Upper lobe of right lung (tissue), 1 donor: ENCODE measurements at regions not wholly inside any gene's neighbourhood (a gene's known extent, or its start where the extent isn't known, plus 50 kb on each side); places are given as distances from the start of the nearest gene placed in this dataset.

Source experiments
- ATAC-seq: fragments of 200-7000 bp; cut with Tn5 transposase; one replicate; pipeline ENCODE4 v1.9.1; 2020; ENCODE audit warnings: mild to moderate bottlenecking, moderate library complexity
- DNase-seq: peaks from one replicate; pipeline ENCODE4 v3.0.0-alpha.2; 2020
- H3K27ac ChIP-seq: fragments of 200-600 bp; one replicate; pipeline ENCODE4 v1.8.0; 2022
- H3K27me3 ChIP-seq: fragments of 200-600 bp; one replicate; pipeline ENCODE4 v1.8.0; 2022; ENCODE audit warnings: mild to moderate bottlenecking
- H3K36me3 ChIP-seq: fragments of 200-600 bp; one replicate; pipeline ENCODE4 v1.8.0; 2022
- H3K4me1 ChIP-seq: fragments of 200-600 bp; one replicate; pipeline ENCODE4 v1.8.0; 2022
- H3K4me3 ChIP-seq: fragments of 200-600 bp; one replicate; pipeline ENCODE4 v1.8.0; 2022; ENCODE audit warnings: mild to moderate bottlenecking
- H3K9me3 ChIP-seq: fragments of 200-600 bp; one replicate; pipeline ENCODE4 v1.8.0; 2022
- intact Hi-C: fragments of 100-400 bp; cut with DNase I; formaldehyde crosslinking; loops from one replicate; pipeline ENCODE4 v1.11.0; 2022
- TF ChIP-seq, protein P1 (sequence below): fragments of 200-600 bp; IDR thresholded peaks from one replicate; pipeline ENCODE4 v1.8.0; 2022; ENCODE audit warnings: antibody characterized with exemption
- donor health status: DM: no; HTN: yes; CAD: no; lungs with severe emphysema.

- H3K4me1 ChIP-seq = no peaks in the 10 kb centered on the region
- H3K9me3 ChIP-seq = no peaks in the 10 kb centered on the region
- no peaks in the 10 kb centered on the region for H3K36me3 ChIP-seq
- no peak overlapping the region for H3K4me3 ChIP-seq
- no peak overlapping the region for H3K27ac ChIP-seq
- intact Hi-C loops = no loop called here
- TF ChIP-seq, protein P1, sequence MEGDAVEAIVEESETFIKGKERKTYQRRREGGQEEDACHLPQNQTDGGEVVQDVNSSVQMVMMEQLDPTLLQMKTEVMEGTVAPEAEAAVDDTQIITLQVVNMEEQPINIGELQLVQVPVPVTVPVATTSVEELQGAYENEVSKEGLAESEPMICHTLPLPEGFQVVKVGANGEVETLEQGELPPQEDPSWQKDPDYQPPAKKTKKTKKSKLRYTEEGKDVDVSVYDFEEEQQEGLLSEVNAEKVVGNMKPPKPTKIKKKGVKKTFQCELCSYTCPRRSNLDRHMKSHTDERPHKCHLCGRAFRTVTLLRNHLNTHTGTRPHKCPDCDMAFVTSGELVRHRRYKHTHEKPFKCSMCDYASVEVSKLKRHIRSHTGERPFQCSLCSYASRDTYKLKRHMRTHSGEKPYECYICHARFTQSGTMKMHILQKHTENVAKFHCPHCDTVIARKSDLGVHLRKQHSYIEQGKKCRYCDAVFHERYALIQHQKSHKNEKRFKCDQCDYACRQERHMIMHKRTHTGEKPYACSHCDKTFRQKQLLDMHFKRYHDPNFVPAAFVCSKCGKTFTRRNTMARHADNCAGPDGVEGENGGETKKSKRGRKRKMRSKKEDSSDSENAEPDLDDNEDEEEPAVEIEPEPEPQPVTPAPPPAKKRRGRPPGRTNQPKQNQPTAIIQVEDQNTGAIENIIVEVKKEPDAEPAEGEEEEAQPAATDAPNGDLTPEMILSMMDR = no peak
- no peaks in the 10 kb centered on the region for H3K27me3 ChIP-seq
- DNase-seq (no peak), ATAC-seq (no peak)
Measured at GRCh38 chr7:114243646-114244045, 171.0 kb upstream of the FOXP2 start.

- H3K4me1 ChIP-seq = no peaks in the 10 kb centered on the region
- intact Hi-C loops = no loop called here
- no peak overlapping the region for H3K27ac ChIP-seq
- no peak overlapping the region for H3K4me3 ChIP-seq
- no peaks in the 10 kb centered on the region for H3K27me3 ChIP-seq
- DNase-seq (no peak), ATAC-seq (no peak)
- TF ChIP-seq, protein P1 = no peak
- no peaks in the 10 kb centered on the region for H3K9me3 ChIP-seq
- H3K36me3 ChIP-seq = no peaks in the 10 kb centered on the region
Measured at GRCh38 chr7:114242992-114243507, 171.6 kb upstream of the FOXP2 start.

DNA sequence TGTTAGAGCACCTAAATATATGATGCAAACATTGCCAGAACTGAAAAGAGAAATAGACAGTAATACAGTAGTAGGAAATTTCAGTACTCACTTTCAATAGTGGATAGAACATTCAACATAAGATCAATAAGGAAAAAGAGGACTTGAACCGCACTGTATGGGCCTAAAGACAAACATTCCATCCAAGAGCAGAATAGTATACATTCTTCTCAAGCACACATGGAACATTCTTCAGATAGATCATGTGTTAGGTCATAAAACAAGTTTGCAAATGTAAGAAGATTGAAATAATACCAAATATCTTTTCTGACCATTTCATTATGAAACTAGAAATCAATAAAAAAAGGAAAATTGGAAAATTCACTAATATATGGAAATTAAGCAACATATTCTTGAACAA, 185.4 kb upstream of the FOXP2 start:
- Histone ChIP-seq H3K4me3 (no peak overlapping the region), H3K9me3 (no peaks in the 10 kb centered on the region), H3K36me3 (no peaks in the 10 kb centered on the region), H3K27ac (no peak overlapping the region), H3K4me1 (no peaks in the 10 kb centered on the region), H3K27me3 (no peaks in the 10 kb centered on the region)
- TF ChIP-seq, protein P1 = no peak
- intact Hi-C loops = no loop called here
- ATAC-seq (no peak), DNase-seq (no peak)

DNA sequence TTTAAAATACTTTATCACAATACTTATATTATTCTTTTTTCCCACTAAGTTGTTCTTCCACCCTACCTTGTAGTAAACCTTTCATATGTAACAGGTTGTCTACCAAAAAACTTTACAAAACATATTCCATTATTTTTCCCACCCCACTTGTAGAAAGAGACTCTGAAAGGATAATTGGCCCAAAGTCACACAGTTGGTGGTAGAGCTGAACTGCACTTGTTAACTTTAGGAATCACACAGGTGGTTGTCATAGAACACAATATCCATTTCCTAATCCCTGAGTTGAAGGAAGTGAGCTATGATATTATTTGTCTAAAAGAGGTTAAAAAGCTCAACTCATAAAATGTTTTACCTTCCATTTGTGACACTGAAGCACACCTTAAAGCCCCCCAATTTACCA, 188.8 kb upstream of the FOXP2 start:
- Histone ChIP-seq H3K4me1 (no peaks in the 10 kb centered on the region), H3K36me3 (no peaks in the 10 kb centered on the region), H3K27me3 (no peaks in the 10 kb centered on the region), H3K27ac (no peak overlapping the region), H3K9me3 (no peaks in the 10 kb centered on the region), H3K4me3 (no peak overlapping the region)
- DNase-seq = no peak
- no peak for ATAC-seq
- TF ChIP-seq, protein P1 = no peak
- intact Hi-C loops = no loop called here

DNA sequence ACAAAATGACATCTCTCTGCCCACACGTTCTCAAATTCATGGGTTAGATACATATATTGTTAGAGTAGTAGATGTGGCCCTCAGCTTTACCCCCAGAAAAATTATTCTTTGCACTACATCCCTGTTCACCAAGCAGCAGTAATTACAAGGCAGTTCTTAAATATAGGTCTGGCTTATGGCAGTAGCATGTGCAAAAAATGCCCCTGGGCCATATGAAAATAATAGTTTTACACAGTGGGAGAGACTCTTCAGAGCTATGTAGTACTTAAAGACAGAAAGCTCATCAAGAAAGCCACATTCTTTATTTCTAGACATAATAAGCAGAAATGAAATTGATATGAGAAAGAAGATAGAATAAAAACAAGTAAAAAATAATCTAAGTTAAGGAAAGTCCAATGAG, 196.3 kb upstream of the FOXP2 start:
- Histone ChIP-seq H3K36me3 (no peaks in the 10 kb centered on the region), H3K4me1 (no peaks in the 10 kb centered on the region), H3K4me3 (no peak overlapping the region), H3K9me3 (no peaks in the 10 kb centered on the region), H3K27ac (no peak overlapping the region), H3K27me3 (no peaks in the 10 kb centered on the region)
- ATAC-seq = no peak
- TF ChIP-seq, protein P1 = no peak
- DNase-seq = no peak
- intact Hi-C loops = no loop called here
